HCT116 (cell line): ENCODE measurements at regions not wholly inside any gene's neighbourhood (a gene's known extent, or its start where the extent isn't known, plus 50 kb on each side); places are given as distances from the start of the nearest gene placed in this dataset.

ENCODE experiments used
- ATAC-seq: fragments of 200-7000 bp; cut with Tn5 transposase; 2 replicates; pipeline ENCODE4 v1.9.1; 2020; ENCODE audit warnings: mild to moderate bottlenecking, moderate library complexity
- BruUV-seq: library from RNA; stranded (reverse); fragments of 400-500 nt; replicated peaks from 2 replicates; lab custom pipeline; 2021; lab: Mats Ljungman, UMichigan
- CTCF ChIA-PET: fragments of 300-600 bp; sonication (Branson Sonifier 250); formaldehyde crosslinking; loops from one replicate; lab custom pipeline; 2021; ENCODE audit warnings: antibody characterized with exemption; lab: Charles Lee
- POLR2A ChIA-PET: fragments of 300-600, 350-600 bp; sonication (Branson Sonifier 250); formaldehyde crosslinking; loops from one replicate; lab custom pipeline; 2021; ENCODE audit warnings: antibody characterized with exemption; lab: Charles Lee
- RAD21 ChIA-PET, 2 experiments: fragments of 300-600 bp; sonication (Branson Sonifier 250); formaldehyde crosslinking; loops; one replicate each; lab custom pipeline; 2023; ENCODE audit warnings: low total read pairs in 2 of 2; ENCODE audit not compliant: uncharacterized antibody in 2 of 2, unreplicated experiment in 2 of 2, low non-redundant PET in 1 of 2; lab: Charles Lee
- DNase-seq: peaks from one replicate; pipeline ENCODE4 v3.0.0-alpha.2; 2010; ENCODE audit warnings: low read depth, low spot score
- H2AFZ ChIP-seq: fragments of 200-600 bp; shearing (Covaris generic), sonication (generic); 2 replicates; pipeline ENCODE4 v1.6.1; 2017; ENCODE audit warnings: low read depth, mixed run types, mixed read lengths, antibody characterized with exemption, low read length; ENCODE audit not compliant: poor library complexity, severe bottlenecking
- H3K27ac ChIP-seq: 2 replicates; pipeline ENCODE4 v1.5.1; 2012; ENCODE audit warnings: low read depth, low read length
- H3K27me3 ChIP-seq: fragments of 200-600 bp; sonication (generic); 2 replicates; pipeline ENCODE4 v1.6.1; 2016; ENCODE audit warnings: mixed run types, low read length, mixed read lengths; ENCODE audit not compliant: insufficient read depth
- H3K36me3 ChIP-seq, 2 experiments: fragments of 200-500 bp in 1 of 2; fragments of 200-600 bp in 1 of 2; sonication (Bioruptor generic) in 1 of 2; sonication (generic) in 1 of 2; 2 replicates each; pipeline versions ENCODE4 v1.5.1 to v1.6.1; 2014 to 2016; ENCODE audit warnings: low read length in 2 of 2, inconsistent platforms in 1 of 2, mixed read lengths in 1 of 2, mixed run types in 1 of 2; ENCODE audit not compliant: insufficient read depth in 2 of 2, control insufficient read depth in 1 of 2
- H3K4me1 ChIP-seq, 2 experiments: fragments of 200-600 bp in 1 of 2; sonication (generic) in 1 of 2; 2 replicates each; pipeline versions ENCODE4 v1.5.1 to v1.6.1; 2012 to 2017; ENCODE audit warnings: low read length in 2 of 2, inconsistent platforms in 1 of 2, mild to moderate bottlenecking in 1 of 2, mixed read lengths in 1 of 2, mixed run types in 1 of 2, moderate library complexity in 1 of 2; ENCODE audit not compliant: insufficient read depth in 2 of 2, control insufficient read depth in 1 of 2
- H3K4me2 ChIP-seq: fragments of 200-600 bp; sonication (generic); 2 replicates; pipeline ENCODE4 v1.6.1; 2017; ENCODE audit warnings: mixed run types, low read length, mixed read lengths
- H3K4me3 ChIP-seq, 2 experiments: fragments of 200-600 bp in 1 of 2; sonication (generic) in 1 of 2; replicated peaks in 1 of 2; 2 replicates each; pipeline ENCODE4 v1.5.1; 2011 to 2016; ENCODE audit warnings: low read length in 2 of 2, control low read depth in 1 of 2, low read depth in 1 of 2, mild to moderate bottlenecking in 1 of 2, mixed read lengths in 1 of 2, mixed run types in 1 of 2
- H3K79me2 ChIP-seq: fragments of 200-600 bp; sonication (generic); 2 replicates; pipeline ENCODE4 v1.6.1; 2017; ENCODE audit warnings: mild to moderate bottlenecking, mixed run types, low read length, moderate library complexity, mixed read lengths; ENCODE audit not compliant: insufficient read depth
- H3K9ac ChIP-seq: fragments of 200-600 bp; sonication (generic); 2 replicates; pipeline ENCODE4 v1.6.1; 2016; ENCODE audit warnings: low read length, mixed read lengths
- H3K9me2 ChIP-seq: fragments of 200-600 bp; sonication (generic), shearing (Covaris generic); 2 replicates; pipeline ENCODE4 v1.6.1; 2017; ENCODE audit warnings: mixed run types, mild to moderate bottlenecking, moderate library complexity; ENCODE audit not compliant: insufficient read depth
- H3K9me3 ChIP-seq, 2 experiments: fragments of 200-500 bp in 1 of 2; fragments of 200-600 bp in 1 of 2; sonication (Bioruptor generic) in 1 of 2; sonication (generic) in 1 of 2; 2 replicates each; pipeline ENCODE4 v1.6.1; 2014 to 2017; ENCODE audit warnings: low read length in 2 of 2, mixed read lengths in 2 of 2, inconsistent platforms in 1 of 2, low read depth in 1 of 2, mild to moderate bottlenecking in 1 of 2, mixed run types in 1 of 2, moderate library complexity in 1 of 2; ENCODE audit not compliant: control insufficient read depth in 1 of 2, insufficient read depth in 1 of 2
- H4K20me1 ChIP-seq: fragments of 200-600 bp; sonication (generic), shearing (Covaris generic); 2 replicates; pipeline ENCODE4 v1.6.1; 2017; ENCODE audit warnings: mixed run types, mild to moderate bottlenecking, moderate library complexity; ENCODE audit not compliant: insufficient read depth
- CBX3 ChIP-seq: IDR thresholded peaks from 2 replicates; pipeline ENCODE4 v1.6.1; 2012; ENCODE audit warnings: low read depth
- CEBPB ChIP-seq: IDR thresholded peaks from 2 replicates; pipeline ENCODE4 v1.6.1; 2012; ENCODE audit warnings: low read depth
- EGR1 ChIP-seq: IDR thresholded peaks from 2 replicates; pipeline ENCODE4 v1.6.1; 2012; ENCODE audit warnings: low read depth
- EZH2 ChIP-seq: fragments of 200-600 bp; sonication (generic); IDR thresholded peaks from 2 replicates; pipeline ENCODE4 v1.6.1; 2017; ENCODE audit warnings: antibody characterized with exemption, mixed run types
- EZH2phosphoT487 ChIP-seq: fragments of 200-600 bp; IDR thresholded peaks from 2 replicates; pipeline ENCODE4 v1.6.1; 2018; ENCODE audit warnings: antibody characterized with exemption, borderline replicate concordance
- FOSL1 ChIP-seq: IDR thresholded peaks from 2 replicates; pipeline ENCODE4 v1.6.1; 2012; ENCODE audit warnings: low read depth
- JUND ChIP-seq: IDR thresholded peaks from 2 replicates; pipeline ENCODE4 v1.6.1; 2012
- POLR2A ChIP-seq: IDR thresholded peaks from 2 replicates; pipeline ENCODE4 v1.7.0; 2011; ENCODE audit warnings: borderline replicate concordance; ENCODE audit not compliant: insufficient read depth, insufficient read length; ENCODE audit errors: extremely low read depth
- POLR2AphosphoS5 ChIP-seq: IDR thresholded peaks from 2 replicates; pipeline ENCODE4 v1.6.1; 2011; ENCODE audit warnings: mild to moderate bottlenecking, low read depth, low read length, moderate library complexity
- RAD21 ChIP-seq: IDR thresholded peaks from 2 replicates; pipeline ENCODE4 v1.6.1; 2012; ENCODE audit warnings: low read depth, mild to moderate bottlenecking
- SIN3A ChIP-seq: IDR thresholded peaks from 2 replicates; pipeline ENCODE4 v1.6.1; 2012; ENCODE audit warnings: low read depth
- SP1 ChIP-seq: IDR thresholded peaks from 2 replicates; pipeline ENCODE4 v1.6.1; 2012; ENCODE audit warnings: low read depth
- TCF7L2 ChIP-seq: IDR thresholded peaks from 2 replicates; pipeline ENCODE4 v1.7.0; 2011; ENCODE audit warnings: borderline replicate concordance, inconsistent platforms; ENCODE audit not compliant: insufficient read depth, insufficient read length; ENCODE audit errors: extremely low read depth
- ZFX ChIP-seq: fragments of 450-650 bp; IDR thresholded peaks from 2 replicates; pipeline ENCODE4 v1.6.1; 2017
- ZNF274 ChIP-seq: fragments of 200-500 bp; sonication (Bioruptor generic); IDR thresholded peaks from 2 replicates; pipeline ENCODE4 v1.6.1; 2014; ENCODE audit warnings: mild to moderate bottlenecking, low read depth, low read length, inconsistent platforms
- intact Hi-C: fragments of 100-400 bp; cut with micrococcal nuclease; formaldehyde crosslinking; loops from 2 replicates; pipeline ENCODE4 v1.10.0; 2022
- TF ChIP-seq, protein P1 (sequence below): IDR thresholded peaks from 2 replicates; pipeline ENCODE4 v1.6.1; 2011; ENCODE audit warnings: mild to moderate bottlenecking, low read length, moderate library complexity; ENCODE audit not compliant: insufficient replicate concordance; ENCODE audit errors: extremely low read depth
- TF ChIP-seq, protein P2 (sequence below), 3 experiments: fragments of 200-600 bp in 1 of 3; sonication (generic) in 1 of 3; IDR thresholded peaks in 2 of 3; conservative IDR thresholded peaks in 1 of 3; 2 replicates each; pipeline ENCODE4 v1.5.1; 2012 to 2017; ENCODE audit warnings: low read depth in 2 of 3, low read length in 2 of 3, antibody characterized with exemption in 1 of 3, borderline replicate concordance in 1 of 3, control low read depth in 1 of 3, mild to moderate bottlenecking in 1 of 3, mixed read lengths in 1 of 3, mixed run types in 1 of 3, moderate library complexity in 1 of 3; ENCODE audit not compliant: insufficient read depth in 1 of 3
- TF ChIP-seq, protein P3 (sequence below): IDR thresholded peaks from 2 replicates; pipeline ENCODE4 v1.6.1; 2012; ENCODE audit warnings: low read depth
- TF ChIP-seq, protein P4 (sequence below): IDR thresholded peaks from 2 replicates; pipeline ENCODE4 v1.6.1; 2012
- TF ChIP-seq, protein P5 (sequence below): IDR thresholded peaks from 2 replicates; pipeline ENCODE4 v1.6.1; 2012

DNA sequence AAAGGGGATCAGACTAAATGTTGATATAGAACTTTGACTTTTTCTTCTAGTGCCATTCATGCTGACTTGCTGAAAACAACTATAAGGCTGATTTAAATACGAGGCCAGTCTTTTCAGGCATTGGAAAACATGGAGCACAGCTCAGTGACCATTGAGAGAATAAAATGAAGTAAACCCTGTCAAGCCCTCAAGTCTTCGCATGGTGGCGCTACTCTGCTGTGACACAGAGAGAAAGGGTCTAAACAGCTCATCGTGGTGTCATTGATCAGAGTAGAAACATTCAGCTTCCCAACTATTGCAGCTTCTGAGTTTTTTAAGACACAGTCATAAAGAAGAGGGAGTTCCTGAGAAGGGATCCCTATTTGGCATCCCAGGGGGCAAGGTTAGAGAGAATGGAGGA is 716.2 kb downstream of the DIPK2A start:
- intact Hi-C loops: no loop called here

More for the DNA sequence above, 716.2 kb downstream of the DIPK2A start:
- Histone ChIP-seq H3K36me3 (no peaks in the 10 kb centered on the region), H3K9me3 (peaks cover 0 to 10% of the 10 kb centered on the region in 2 experiments; a peak in 1 of 4 replicates), H3K4me1 (no peaks in the 10 kb centered on the region), H3K27ac (no peak overlapping the region), H2AFZ (no peak overlapping the region), H3K4me3 (no peak overlapping the region), H3K4me2 (no peak overlapping the region), H3K9ac (no peak overlapping the region), H3K27me3 (no peaks in the 10 kb centered on the region), H3K79me2 (no peaks in the 10 kb centered on the region), H3K9me2 (no peaks in the 10 kb centered on the region; the same call in 1 of the 2 replicates), H4K20me1 (no peaks in the 10 kb centered on the region)
- RAD21 ChIA-PET: no interaction called here
- no peak for DNase-seq
- POLR2A ChIA-PET: no interaction called here
- CTCF ChIA-PET: no interaction called here
- no peak for ATAC-seq
- TF ChIP-seq ZFX: no peak
- no peak for TF ChIP-seq FOSL1
- no peak for TF ChIP-seq TCF7L2
- TF ChIP-seq POLR2AphosphoS5: no peak
- TF ChIP-seq, protein P1, sequence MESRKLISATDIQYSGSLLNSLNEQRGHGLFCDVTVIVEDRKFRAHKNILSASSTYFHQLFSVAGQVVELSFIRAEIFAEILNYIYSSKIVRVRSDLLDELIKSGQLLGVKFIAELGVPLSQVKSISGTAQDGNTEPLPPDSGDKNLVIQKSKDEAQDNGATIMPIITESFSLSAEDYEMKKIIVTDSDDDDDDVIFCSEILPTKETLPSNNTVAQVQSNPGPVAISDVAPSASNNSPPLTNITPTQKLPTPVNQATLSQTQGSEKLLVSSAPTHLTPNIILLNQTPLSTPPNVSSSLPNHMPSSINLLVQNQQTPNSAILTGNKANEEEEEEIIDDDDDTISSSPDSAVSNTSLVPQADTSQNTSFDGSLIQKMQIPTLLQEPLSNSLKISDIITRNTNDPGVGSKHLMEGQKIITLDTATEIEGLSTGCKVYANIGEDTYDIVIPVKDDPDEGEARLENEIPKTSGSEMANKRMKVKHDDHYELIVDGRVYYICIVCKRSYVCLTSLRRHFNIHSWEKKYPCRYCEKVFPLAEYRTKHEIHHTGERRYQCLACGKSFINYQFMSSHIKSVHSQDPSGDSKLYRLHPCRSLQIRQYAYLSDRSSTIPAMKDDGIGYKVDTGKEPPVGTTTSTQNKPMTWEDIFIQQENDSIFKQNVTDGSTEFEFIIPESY: no peak
- TF ChIP-seq, protein P2, sequence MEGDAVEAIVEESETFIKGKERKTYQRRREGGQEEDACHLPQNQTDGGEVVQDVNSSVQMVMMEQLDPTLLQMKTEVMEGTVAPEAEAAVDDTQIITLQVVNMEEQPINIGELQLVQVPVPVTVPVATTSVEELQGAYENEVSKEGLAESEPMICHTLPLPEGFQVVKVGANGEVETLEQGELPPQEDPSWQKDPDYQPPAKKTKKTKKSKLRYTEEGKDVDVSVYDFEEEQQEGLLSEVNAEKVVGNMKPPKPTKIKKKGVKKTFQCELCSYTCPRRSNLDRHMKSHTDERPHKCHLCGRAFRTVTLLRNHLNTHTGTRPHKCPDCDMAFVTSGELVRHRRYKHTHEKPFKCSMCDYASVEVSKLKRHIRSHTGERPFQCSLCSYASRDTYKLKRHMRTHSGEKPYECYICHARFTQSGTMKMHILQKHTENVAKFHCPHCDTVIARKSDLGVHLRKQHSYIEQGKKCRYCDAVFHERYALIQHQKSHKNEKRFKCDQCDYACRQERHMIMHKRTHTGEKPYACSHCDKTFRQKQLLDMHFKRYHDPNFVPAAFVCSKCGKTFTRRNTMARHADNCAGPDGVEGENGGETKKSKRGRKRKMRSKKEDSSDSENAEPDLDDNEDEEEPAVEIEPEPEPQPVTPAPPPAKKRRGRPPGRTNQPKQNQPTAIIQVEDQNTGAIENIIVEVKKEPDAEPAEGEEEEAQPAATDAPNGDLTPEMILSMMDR (IDR thresholded peaks at IDR 0.05 in 2 of 3, conservative IDR thresholded peaks at IDR 0.05 in 1 of 3; ENCODE audit: borderline replicate concordance in 1 of 3, insufficient read depth in 1 of 3, low read depth in 2 of 3, low read length in 2 of 3): no peak
- TF ChIP-seq, protein P3, sequence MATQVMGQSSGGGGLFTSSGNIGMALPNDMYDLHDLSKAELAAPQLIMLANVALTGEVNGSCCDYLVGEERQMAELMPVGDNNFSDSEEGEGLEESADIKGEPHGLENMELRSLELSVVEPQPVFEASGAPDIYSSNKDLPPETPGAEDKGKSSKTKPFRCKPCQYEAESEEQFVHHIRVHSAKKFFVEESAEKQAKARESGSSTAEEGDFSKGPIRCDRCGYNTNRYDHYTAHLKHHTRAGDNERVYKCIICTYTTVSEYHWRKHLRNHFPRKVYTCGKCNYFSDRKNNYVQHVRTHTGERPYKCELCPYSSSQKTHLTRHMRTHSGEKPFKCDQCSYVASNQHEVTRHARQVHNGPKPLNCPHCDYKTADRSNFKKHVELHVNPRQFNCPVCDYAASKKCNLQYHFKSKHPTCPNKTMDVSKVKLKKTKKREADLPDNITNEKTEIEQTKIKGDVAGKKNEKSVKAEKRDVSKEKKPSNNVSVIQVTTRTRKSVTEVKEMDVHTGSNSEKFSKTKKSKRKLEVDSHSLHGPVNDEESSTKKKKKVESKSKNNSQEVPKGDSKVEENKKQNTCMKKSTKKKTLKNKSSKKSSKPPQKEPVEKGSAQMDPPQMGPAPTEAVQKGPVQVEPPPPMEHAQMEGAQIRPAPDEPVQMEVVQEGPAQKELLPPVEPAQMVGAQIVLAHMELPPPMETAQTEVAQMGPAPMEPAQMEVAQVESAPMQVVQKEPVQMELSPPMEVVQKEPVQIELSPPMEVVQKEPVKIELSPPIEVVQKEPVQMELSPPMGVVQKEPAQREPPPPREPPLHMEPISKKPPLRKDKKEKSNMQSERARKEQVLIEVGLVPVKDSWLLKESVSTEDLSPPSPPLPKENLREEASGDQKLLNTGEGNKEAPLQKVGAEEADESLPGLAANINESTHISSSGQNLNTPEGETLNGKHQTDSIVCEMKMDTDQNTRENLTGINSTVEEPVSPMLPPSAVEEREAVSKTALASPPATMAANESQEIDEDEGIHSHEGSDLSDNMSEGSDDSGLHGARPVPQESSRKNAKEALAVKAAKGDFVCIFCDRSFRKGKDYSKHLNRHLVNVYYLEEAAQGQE: no peak
- TF ChIP-seq EGR1: no peak
- TF ChIP-seq, protein P4, sequence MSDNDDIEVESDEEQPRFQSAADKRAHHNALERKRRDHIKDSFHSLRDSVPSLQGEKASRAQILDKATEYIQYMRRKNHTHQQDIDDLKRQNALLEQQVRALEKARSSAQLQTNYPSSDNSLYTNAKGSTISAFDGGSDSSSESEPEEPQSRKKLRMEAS: no peak
- no peak for TF ChIP-seq CBX3
- no peak for TF ChIP-seq SIN3A
- TF ChIP-seq POLR2A: no peak
- no peak for TF ChIP-seq CEBPB
- no peak for TF ChIP-seq SP1
- no peak for TF ChIP-seq JUND
- TF ChIP-seq, protein P5, sequence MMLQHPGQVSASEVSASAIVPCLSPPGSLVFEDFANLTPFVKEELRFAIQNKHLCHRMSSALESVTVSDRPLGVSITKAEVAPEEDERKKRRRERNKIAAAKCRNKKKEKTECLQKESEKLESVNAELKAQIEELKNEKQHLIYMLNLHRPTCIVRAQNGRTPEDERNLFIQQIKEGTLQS: no peak
- TF ChIP-seq EZH2phosphoT487: no peak
- no peak for TF ChIP-seq EZH2
- TF ChIP-seq RAD21: no peak
- no peak for TF ChIP-seq ZNF274
- BruUV-seq: no TSS peak
